Stimulated activated CD4-positive, alpha-beta T cell treated with anti-CD3 and anti-CD28 coated beads, TNF-alpha, amount 100 ng/mL, for 24 hours (primary cell): ENCODE measurements at regions not wholly inside any gene's neighbourhood (a gene's known extent, or its start where the extent isn't known, plus 50 kb on each side); places are given as distances from the start of the nearest gene placed in this dataset.
A peak's percentile ranks its signal among the peaks of the same experiment; 100 is the strongest.
"Not testable (repeated sequence)": the region's sequence is repeated elsewhere in the genome, so short reads cannot be mapped to it uniquely, and the experiment has no call there.

Experiments used
- DNase-seq, 3 experiments: peaks; one replicate each; pipeline ENCODE4 v3.0.0-alpha.2; 2020; ENCODE audit warnings: low read depth in 3 of 3

- DNase-seq, result no peak
Measured at GRCh38 chr6:26175033-26175427, 87.8 kb downstream of the HFE start.

- no peak for DNase-seq
Measured at GRCh38 chr6:26175428-26176181, 88.4 kb downstream of the HFE start.

GRCh38 chr6:26179675-26180074 lies 92.4 kb downstream of the HFE start:
- DNase-seq, result no peak

GRCh38 chr6:26180346-26180745 lies 93.1 kb downstream of the HFE start:
- DNase-seq, result no peak

- no peak for DNase-seq
Measured at GRCh38 chr6:26183237-26183580, 96.0 kb downstream of the HFE start.

GRCh38 chr6:26183581-26184366 lies 96.5 kb downstream of the HFE start:
- peak in 1 of 3 experiments; percentile 71 for DNase-seq

DNA sequence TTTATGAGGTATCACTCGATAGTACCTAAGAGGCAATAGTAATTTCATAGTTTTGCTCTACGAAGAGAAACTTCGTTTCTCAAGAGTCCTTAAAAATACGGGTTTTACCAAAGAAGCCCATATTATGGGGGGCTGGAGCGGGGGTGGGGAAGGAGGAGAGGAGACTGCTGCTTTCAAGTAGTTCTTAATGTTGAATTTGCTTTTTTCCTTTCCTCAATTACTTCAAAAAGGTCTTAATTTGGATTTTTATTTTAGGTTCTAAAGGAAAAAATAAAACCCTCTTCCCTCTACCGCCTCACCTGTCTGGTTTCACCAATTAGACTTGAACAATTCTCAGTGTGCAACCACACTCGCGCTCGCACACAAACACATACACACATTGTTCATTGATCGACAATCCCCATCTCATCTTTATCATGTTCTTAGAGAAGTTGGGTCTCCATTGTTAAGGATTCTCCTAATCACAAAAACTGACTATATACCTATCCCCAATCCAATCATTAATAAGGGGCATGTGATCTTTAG lies 97.2 kb downstream of the HFE start:
- no peak for DNase-seq

GRCh38 chr6:26185004-26185403 lies 97.8 kb downstream of the HFE start:
- no peak for DNase-seq

- no peak for DNase-seq
Measured at GRCh38 chr6:26185802-26186201, 98.6 kb downstream of the HFE start.

GRCh38 chr6:26186652-26187051 lies 99.4 kb downstream of the HFE start:
- DNase-seq, result no peak

DNA sequence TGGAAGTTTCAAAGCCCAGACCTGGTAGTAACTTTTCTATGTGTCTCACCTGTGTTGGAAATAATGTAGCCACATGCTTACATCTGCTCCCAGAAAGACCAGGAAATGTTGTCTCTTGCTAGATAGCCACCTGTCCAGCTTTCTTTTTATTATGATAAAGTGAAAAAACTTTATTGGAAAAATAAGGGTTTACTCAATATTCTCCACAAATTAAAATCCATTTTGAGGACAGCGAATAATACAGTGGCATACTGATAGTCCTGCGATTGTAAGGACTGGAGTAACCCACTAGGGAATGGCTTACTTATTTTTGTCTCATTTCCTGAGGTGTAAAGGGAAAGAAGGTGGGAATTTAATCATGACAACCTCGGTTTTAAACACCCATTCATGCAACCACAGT lies 100.1 kb downstream of the HFE start:
- no peak for DNase-seq

- peak in 1 of 3 experiments; percentile 55 for DNase-seq
Measured at GRCh38 chr6:26187981-26188635, 100.9 kb downstream of the HFE start.

DNA sequence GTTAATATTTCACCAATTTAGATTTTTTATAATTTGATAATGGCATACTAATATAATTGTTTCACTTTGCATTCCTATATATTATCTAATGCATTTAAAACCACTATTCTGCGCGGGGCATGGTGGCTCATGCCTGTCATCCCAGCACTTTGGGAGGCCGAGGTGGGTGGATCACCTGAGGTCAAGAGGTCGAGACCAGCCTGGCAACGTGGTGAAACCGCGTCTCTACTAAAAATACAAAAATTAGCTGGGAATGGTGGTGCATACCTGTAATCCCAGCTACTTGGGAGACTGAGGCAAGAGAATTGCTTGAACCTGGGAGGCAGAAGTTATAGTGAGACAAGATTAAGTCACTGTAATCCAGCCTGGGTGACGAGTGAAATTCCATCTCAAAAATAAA lies 104.3 kb downstream of the HFE start:
- not testable (repeated sequence) for DNase-seq

- no peak for DNase-seq
Measured at GRCh38 chr6:26193467-26194328, 106.5 kb downstream of the HFE start.

GRCh38 chr6:26194329-26194701 lies 107.1 kb downstream of the HFE start:
- DNase-seq, result no peak

DNA sequence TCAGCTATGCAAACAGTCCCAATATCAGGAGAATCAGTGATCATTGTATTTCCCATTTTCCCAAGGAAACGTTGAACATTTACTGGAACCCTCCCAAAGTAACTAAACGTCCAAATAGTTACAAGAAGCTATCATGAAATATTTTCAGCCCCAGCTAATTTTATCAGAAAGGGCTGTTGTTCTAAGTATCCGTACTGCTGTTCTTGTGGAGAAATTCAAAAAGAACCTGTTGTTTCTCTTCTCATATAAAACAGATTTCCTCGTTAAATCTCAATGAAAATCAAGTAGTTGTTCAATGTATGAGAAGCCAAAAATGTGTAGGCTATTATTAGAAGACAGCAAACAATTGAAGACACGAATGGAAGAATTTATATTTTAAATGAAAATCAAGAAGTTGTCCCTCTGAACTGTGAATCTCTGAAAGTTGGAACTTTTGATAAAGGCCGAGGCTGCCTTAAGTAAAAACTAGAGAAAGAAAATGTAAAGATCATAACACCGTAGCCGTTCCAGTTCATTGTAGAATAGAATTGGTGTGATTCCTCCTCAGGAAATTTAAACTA lies 107.7 kb downstream of the HFE start:
- no peak for DNase-seq

DNA sequence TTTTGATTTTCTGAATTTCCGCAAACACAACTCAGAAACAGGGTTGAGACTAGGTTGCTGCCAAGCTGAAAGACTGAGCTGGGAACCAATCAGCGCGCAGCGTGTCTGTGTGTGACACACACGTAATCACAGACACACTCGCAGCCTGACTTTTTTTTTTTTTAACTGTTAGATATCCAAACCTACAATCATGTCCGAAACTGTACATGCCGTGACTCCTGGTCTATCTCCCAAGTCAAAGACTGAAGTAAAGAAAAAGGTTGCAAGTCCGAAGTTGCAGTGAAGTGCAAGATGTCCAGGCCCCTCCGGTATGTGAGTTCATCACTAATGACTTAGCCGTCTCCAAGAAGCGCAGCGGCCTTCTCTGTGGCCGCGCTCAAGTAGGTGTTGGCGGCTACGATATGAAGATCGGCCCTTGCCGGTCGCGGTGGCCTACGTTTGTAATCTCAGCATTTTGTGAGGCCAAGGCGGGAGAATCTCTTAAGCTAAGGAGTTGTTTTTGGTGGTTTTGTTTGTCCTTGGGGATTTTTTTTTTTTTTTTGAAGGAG lies 108.2 kb downstream of the HFE start:
- DNase-seq, result peak in 2 of 3 experiments; percentile 69 to 77

DNA sequence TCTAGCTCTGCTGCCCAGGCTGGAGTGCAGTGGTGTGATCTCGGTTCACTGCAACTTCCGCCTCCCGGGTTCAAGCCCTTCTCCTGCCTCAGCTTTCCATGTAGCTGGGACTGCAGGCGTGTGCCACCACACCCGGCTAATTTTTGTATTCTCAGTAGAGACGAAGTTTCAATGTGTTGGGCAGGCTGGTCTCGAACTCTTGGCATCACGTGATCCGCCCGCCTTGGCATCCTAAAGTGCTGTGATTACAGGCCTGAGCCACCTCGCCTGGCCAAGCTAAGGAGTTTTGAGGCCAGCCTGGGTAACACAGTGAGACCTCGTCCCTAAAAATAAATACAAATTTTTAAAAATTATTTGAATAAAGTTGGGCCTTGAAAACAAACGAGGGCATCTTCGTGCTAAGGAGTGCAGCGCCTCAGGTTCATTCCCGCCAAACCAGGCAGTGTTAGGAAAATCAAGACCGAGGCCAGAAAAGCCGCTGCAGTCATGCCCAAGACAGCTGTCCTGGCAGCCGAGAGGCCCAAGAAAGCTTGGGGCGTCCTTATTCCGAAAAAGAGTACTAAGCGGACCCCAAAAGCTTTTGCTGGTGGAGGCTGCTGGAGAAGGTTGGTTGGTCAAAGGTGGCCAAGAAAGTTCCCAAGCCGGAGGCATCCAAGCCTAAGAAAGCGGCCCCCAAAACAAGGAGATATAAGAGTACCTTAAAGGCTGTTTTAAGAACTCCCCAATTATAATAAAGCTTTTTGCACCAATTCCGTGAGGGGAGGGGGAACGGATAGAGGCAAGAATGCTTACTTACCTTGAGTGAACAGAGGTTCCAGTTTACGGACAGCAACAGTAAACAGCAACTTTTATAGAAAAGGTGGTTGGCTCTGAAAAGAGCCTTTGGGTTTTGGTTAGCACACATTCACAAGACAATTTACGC lies 109.0 kb downstream of the HFE start:
- no peak for DNase-seq

- peak in 1 of 3 experiments; percentile 67 for DNase-seq
Measured at GRCh38 chr6:26196846-26197635, 109.8 kb downstream of the HFE start.
